ENCODE measurements at regions not wholly inside any gene's neighbourhood (a gene's known extent, or its start where the extent isn't known, plus 50 kb on each side); places are given as distances from the start of the nearest gene placed in this dataset.

- H3K36me3 ChIP-seq (ENCODE audit: control insufficient read depth, insufficient read depth, low read length): no peaks in the 10 kb centered on the region
- H3K4me3 ChIP-seq (replicated peaks in 1 of 4; ENCODE audit: control extremely low read depth in 1 of 4, insufficient read depth in 1 of 4, low read depth in 3 of 4, low read length in 4 of 4): no peak overlapping the region
- H3K79me2 ChIP-seq (ENCODE audit: control insufficient read depth, insufficient read depth, low read length): no peaks in the 10 kb centered on the region
- H3K4me2 ChIP-seq (ENCODE audit: extremely low read depth, insufficient read depth, low read length): no peak overlapping the region
- no peak for TF ChIP-seq CTCF (conservative IDR thresholded peaks at IDR 0.05 in 1 of 2, IDR thresholded peaks at IDR 0.05 in 1 of 2; ENCODE audit: low read depth in 1 of 2, low read length in 2 of 2)
- no peak for TF ChIP-seq EZH2 (IDR thresholded peaks at IDR 0.05; ENCODE audit: low read length, missing control alignments)
- no peak overlapping the region for H3K9ac ChIP-seq (ENCODE audit: insufficient read depth, low read length)
- no peak overlapping the region for H3K27ac ChIP-seq (ENCODE audit: insufficient read depth, low read length)
- no peak for DNase-seq (ENCODE audit: low read depth in 2 of 2)
- H4K20me1 ChIP-seq (ENCODE audit: control insufficient read depth, extremely low read depth, insufficient read depth, low read length): no peaks in the 10 kb centered on the region
- H3K4me1 ChIP-seq (ENCODE audit: control insufficient read depth, extremely low read depth, insufficient read depth, low read length): no peaks in the 10 kb centered on the region
- H3K9me3 ChIP-seq (ENCODE audit: control insufficient read depth, insufficient read depth, low read depth, low read length): no peaks in the 10 kb centered on the region
- no peaks in the 10 kb centered on the region for H3K27me3 ChIP-seq (ENCODE audit: control insufficient read depth, insufficient read depth, low read length)
- no peak overlapping the region for H2AFZ ChIP-seq (ENCODE audit: low read length)
These were observed 190.3 kb upstream of the CDIN1 start for GRCh38 chr15:36389107-36389506.

GRCh38 chr15:36390491-36390890 is 188.9 kb upstream of the CDIN1 start:
- Histone ChIP-seq H3K27me3 (ENCODE audit: control insufficient read depth, insufficient read depth, low read length) (no peaks in the 10 kb centered on the region), H3K4me3 (replicated peaks in 1 of 4; ENCODE audit: control extremely low read depth in 1 of 4, insufficient read depth in 1 of 4, low read depth in 3 of 4, low read length in 4 of 4) (no peak overlapping the region), H3K9ac (ENCODE audit: insufficient read depth, low read length) (no peak overlapping the region), H3K36me3 (ENCODE audit: control insufficient read depth, insufficient read depth, low read length) (no peaks in the 10 kb centered on the region), H3K4me2 (ENCODE audit: extremely low read depth, insufficient read depth, low read length) (no peak overlapping the region), H2AFZ (ENCODE audit: low read length) (no peak overlapping the region), H3K79me2 (ENCODE audit: control insufficient read depth, insufficient read depth, low read length) (no peaks in the 10 kb centered on the region), H4K20me1 (ENCODE audit: control insufficient read depth, extremely low read depth, insufficient read depth, low read length) (no peaks in the 10 kb centered on the region), H3K27ac (ENCODE audit: insufficient read depth, low read length) (no peak overlapping the region), H3K4me1 (ENCODE audit: control insufficient read depth, extremely low read depth, insufficient read depth, low read length) (no peaks in the 10 kb centered on the region), H3K9me3 (ENCODE audit: control insufficient read depth, insufficient read depth, low read depth, low read length) (no peaks in the 10 kb centered on the region)
- no peak for DNase-seq (ENCODE audit: low read depth in 2 of 2)
- TF ChIP-seq CTCF (conservative IDR thresholded peaks at IDR 0.05 in 1 of 2, IDR thresholded peaks at IDR 0.05 in 1 of 2; ENCODE audit: low read depth in 1 of 2, low read length in 2 of 2) (no peak), EZH2 (IDR thresholded peaks at IDR 0.05; ENCODE audit: low read length, missing control alignments) (no peak)

GRCh38 chr15:36392676-36393266 is 186.7 kb upstream of the CDIN1 start:
- Histone ChIP-seq H3K4me3 (replicated peaks in 1 of 4; ENCODE audit: control extremely low read depth in 1 of 4, insufficient read depth in 1 of 4, low read depth in 3 of 4, low read length in 4 of 4) (no peak overlapping the region), H3K27ac (ENCODE audit: insufficient read depth, low read length) (no peak overlapping the region), H3K79me2 (ENCODE audit: control insufficient read depth, insufficient read depth, low read length) (no peaks in the 10 kb centered on the region), H2AFZ (ENCODE audit: low read length) (no peak overlapping the region), H4K20me1 (ENCODE audit: control insufficient read depth, extremely low read depth, insufficient read depth, low read length) (no peaks in the 10 kb centered on the region), H3K27me3 (ENCODE audit: control insufficient read depth, insufficient read depth, low read length) (no peaks in the 10 kb centered on the region), H3K4me1 (ENCODE audit: control insufficient read depth, extremely low read depth, insufficient read depth, low read length) (no peaks in the 10 kb centered on the region), H3K9ac (ENCODE audit: insufficient read depth, low read length) (no peak overlapping the region), H3K4me2 (ENCODE audit: extremely low read depth, insufficient read depth, low read length) (no peak overlapping the region), H3K36me3 (ENCODE audit: control insufficient read depth, insufficient read depth, low read length) (no peaks in the 10 kb centered on the region), H3K9me3 (ENCODE audit: control insufficient read depth, insufficient read depth, low read depth, low read length) (no peaks in the 10 kb centered on the region)
- TF ChIP-seq CTCF (conservative IDR thresholded peaks at IDR 0.05 in 1 of 2, IDR thresholded peaks at IDR 0.05 in 1 of 2; ENCODE audit: low read depth in 1 of 2, low read length in 2 of 2) (no peak), EZH2 (IDR thresholded peaks at IDR 0.05; ENCODE audit: low read length, missing control alignments) (no peak)
- DNase-seq (ENCODE audit: low read depth in 2 of 2): no peak
